ENCODE measurements at regions not wholly inside any gene's neighbourhood (a gene's known extent, or its start where the extent isn't known, plus 50 kb on each side); places are given as distances from the start of the nearest gene placed in this dataset.
"Not testable (repeated sequence)": the region's sequence is repeated elsewhere in the genome, so short reads cannot be mapped to it uniquely, and the experiment has no call there.

- no peaks in the 10 kb centered on the region for H3K36me3 ChIP-seq (ENCODE audit: insufficient read depth)
- H2AFZ ChIP-seq (ENCODE audit: low read depth) = no peak overlapping the region
- H3K9ac ChIP-seq = no peak overlapping the region
- H4K20me1 ChIP-seq (ENCODE audit: insufficient read depth) = no peaks in the 10 kb centered on the region
- H3K79me2 ChIP-seq (ENCODE audit: insufficient read depth, low read depth) = no peaks in the 10 kb centered on the region
- no peaks in the 10 kb centered on the region for H3K27me3 ChIP-seq (ENCODE audit: insufficient read depth, low read depth)
- no peak overlapping the region for H3K4me3 ChIP-seq (IDR thresholded peaks at IDR 0.05; ENCODE audit: insufficient read depth, low read depth, low read length)
- no peak overlapping the region for H3K27ac ChIP-seq
- no peak for TF ChIP-seq CTCF (conservative IDR thresholded peaks at IDR 0.05; ENCODE audit: low read depth, low read length)
- no peaks in the 10 kb centered on the region for H3K4me1 ChIP-seq (ENCODE audit: low read depth, poor library complexity, severe bottlenecking)
- H3K4me2 ChIP-seq = no peak overlapping the region
These were observed 546.1 kb downstream of the PPP4R3C start for GRCh38 chrX:26916991-26917390.

GRCh38 chrX:26915064-26915463, 548.1 kb downstream of the PPP4R3C start:
- Histone ChIP-seq H3K79me2 (ENCODE audit: insufficient read depth, low read depth) (no peaks in the 10 kb centered on the region), H3K27me3 (ENCODE audit: insufficient read depth, low read depth) (no peaks in the 10 kb centered on the region), H3K36me3 (ENCODE audit: insufficient read depth) (no peaks in the 10 kb centered on the region), H3K4me1 (ENCODE audit: low read depth, poor library complexity, severe bottlenecking) (no peaks in the 10 kb centered on the region), H3K4me2 (no peak overlapping the region), H4K20me1 (ENCODE audit: insufficient read depth) (no peaks in the 10 kb centered on the region), H3K27ac (no peak overlapping the region), H3K4me3 (IDR thresholded peaks at IDR 0.05; ENCODE audit: insufficient read depth, low read depth, low read length) (no peak overlapping the region), H2AFZ (ENCODE audit: low read depth) (no peak overlapping the region), H3K9ac (no peak overlapping the region)
- no peak for TF ChIP-seq CTCF (conservative IDR thresholded peaks at IDR 0.05; ENCODE audit: low read depth, low read length)

- Histone ChIP-seq H3K79me2 (ENCODE audit: insufficient read depth, low read depth) (no peaks in the 10 kb centered on the region), H2AFZ (ENCODE audit: low read depth) (no peak overlapping the region), H3K4me1 (ENCODE audit: low read depth, poor library complexity, severe bottlenecking) (no peaks in the 10 kb centered on the region), H3K9ac (no peak overlapping the region), H4K20me1 (ENCODE audit: insufficient read depth) (no peaks in the 10 kb centered on the region), H3K36me3 (ENCODE audit: insufficient read depth) (no peaks in the 10 kb centered on the region), H3K27me3 (ENCODE audit: insufficient read depth, low read depth) (no peaks in the 10 kb centered on the region), H3K27ac (no peak overlapping the region), H3K4me3 (IDR thresholded peaks at IDR 0.05; ENCODE audit: insufficient read depth, low read depth, low read length) (no peak overlapping the region), H3K4me2 (no peak overlapping the region)
- TF ChIP-seq CTCF (conservative IDR thresholded peaks at IDR 0.05; ENCODE audit: low read depth, low read length) = no peak
These were observed 548.9 kb downstream of the PPP4R3C start for GRCh38 chrX:26914232-26914631.

- not testable (repeated sequence) for H3K27me3 ChIP-seq (ENCODE audit: insufficient read depth, low read depth); H3K4me3 ChIP-seq (IDR thresholded peaks at IDR 0.05; ENCODE audit: insufficient read depth, low read depth, low read length); H3K36me3 ChIP-seq (ENCODE audit: insufficient read depth); H2AFZ ChIP-seq (ENCODE audit: low read depth); H3K4me2 ChIP-seq; H3K79me2 ChIP-seq (ENCODE audit: insufficient read depth, low read depth); H4K20me1 ChIP-seq (ENCODE audit: insufficient read depth); H3K4me1 ChIP-seq (ENCODE audit: low read depth, poor library complexity, severe bottlenecking); H3K27ac ChIP-seq; H3K9ac ChIP-seq
These were observed 551.4 kb downstream of the PPP4R3C start for GRCh38 chrX:26911785-26912184.

GRCh38 chrX:26909728-26910127, 553.4 kb downstream of the PPP4R3C start:
- no peaks in the 10 kb centered on the region for H3K27me3 ChIP-seq (ENCODE audit: insufficient read depth, low read depth)
- H3K4me2 ChIP-seq = no peak overlapping the region
- no peak overlapping the region for H3K27ac ChIP-seq
- H3K79me2 ChIP-seq (ENCODE audit: insufficient read depth, low read depth) = no peaks in the 10 kb centered on the region
- no peak overlapping the region for H3K9ac ChIP-seq
- H3K4me1 ChIP-seq (ENCODE audit: low read depth, poor library complexity, severe bottlenecking) = no peaks in the 10 kb centered on the region
- no peak overlapping the region for H2AFZ ChIP-seq (ENCODE audit: low read depth)
- TF ChIP-seq CTCF (conservative IDR thresholded peaks at IDR 0.05; ENCODE audit: low read depth, low read length) = no peak
- no peak overlapping the region for H3K4me3 ChIP-seq (IDR thresholded peaks at IDR 0.05; ENCODE audit: insufficient read depth, low read depth, low read length)
- no peaks in the 10 kb centered on the region for H3K36me3 ChIP-seq (ENCODE audit: insufficient read depth)
- H4K20me1 ChIP-seq (ENCODE audit: insufficient read depth) = no peaks in the 10 kb centered on the region
